GM21381 (cell line): ENCODE measurements at regions not wholly inside any gene's neighbourhood (a gene's known extent, or its start where the extent isn't known, plus 50 kb on each side); places are given as distances from the start of the nearest gene placed in this dataset.
"Not testable (repeated sequence)": the region's sequence is repeated elsewhere in the genome, so short reads cannot be mapped to it uniquely, and the experiment has no call there.

Experiments used
- ATAC-seq: cut with Tn5 transposase; IDR thresholded peaks from one replicate; pipeline ENCODE4 v1.9.1; 2021; ENCODE audit warnings: mild to moderate bottlenecking, moderate library complexity; ENCODE audit not compliant: unreplicated experiment

- ATAC-seq, result no peak
Measured at GRCh38 chr7:114802632-114803031, 119.3 kb upstream of the MDFIC start.

GRCh38 chr7:114806590-114807162 is 115.2 kb upstream of the MDFIC start:
- no peak for ATAC-seq

- no peak for ATAC-seq
Measured at GRCh38 chr7:114812570-114812969, 109.3 kb upstream of the MDFIC start.

- no peak for ATAC-seq
Measured at GRCh38 chr7:114813624-114814023, 108.3 kb upstream of the MDFIC start.

- ATAC-seq, result not testable (repeated sequence)
Measured at GRCh38 chr7:114817036-114817435, 104.9 kb upstream of the MDFIC start.

GRCh38 chr7:114818501-114818900 is 103.4 kb upstream of the MDFIC start:
- no peak for ATAC-seq

- ATAC-seq, result no peak
Measured at GRCh38 chr7:114819616-114820362, 102.1 kb upstream of the MDFIC start.

- no peak for ATAC-seq
Measured at GRCh38 chr7:114821030-114821900, 100.6 kb upstream of the MDFIC start.

GRCh38 chr7:114822131-114822530 is 99.8 kb upstream of the MDFIC start:
- ATAC-seq, result no peak

- no peak for ATAC-seq
Measured at GRCh38 chr7:114822844-114823243, 99.0 kb upstream of the MDFIC start.

GRCh38 chr7:114823290-114823689 is 98.6 kb upstream of the MDFIC start:
- ATAC-seq, result no peak

- no peak for ATAC-seq
Measured at GRCh38 chr7:114825423-114825951, 96.4 kb upstream of the MDFIC start.

- ATAC-seq, result no peak
Measured at GRCh38 chr7:114830952-114831351, 90.9 kb upstream of the MDFIC start.

- peak; percentile 86 for ATAC-seq
Measured at GRCh38 chr7:114832906-114833595, 88.8 kb upstream of the MDFIC start.

GRCh38 chr7:114835303-114835702 is 86.6 kb upstream of the MDFIC start:
- ATAC-seq, result no peak

- ATAC-seq, result no peak
Measured at GRCh38 chr7:114835861-114836260, 86.0 kb upstream of the MDFIC start.

GRCh38 chr7:114842551-114843065 is 79.3 kb upstream of the MDFIC start:
- no peak for ATAC-seq

GRCh38 chr7:114843102-114843501 is 78.8 kb upstream of the MDFIC start:
- ATAC-seq, result peak; percentile 47

GRCh38 chr7:114851406-114852061 is 70.4 kb upstream of the MDFIC start:
- ATAC-seq, result no peak

GRCh38 chr7:114852293-114852692 is 69.6 kb upstream of the MDFIC start:
- ATAC-seq, result no peak
